ENCODE measurements at regions not wholly inside any gene's neighbourhood (a gene's known extent, or its start where the extent isn't known, plus 50 kb on each side); places are given as distances from the start of the nearest gene placed in this dataset.

GRCh38 chr5:111606194-111606593, 93.9 kb upstream of the STARD4 start:
- H3K27me3 Mint-ChIP-seq: no peaks in the 10 kb centered on the region
- DNase-seq (ENCODE audit: extremely low spot score, unreplicated experiment): no peak
- H3K36me3 Mint-ChIP-seq: peaks cover 3% of the 10 kb centered on the region
- no peak overlapping the region for H3K4me3 Mint-ChIP-seq
- H3K9me3 Mint-ChIP-seq: peaks cover 4% of the 10 kb centered on the region
- TF ChIP-seq, protein P1, sequence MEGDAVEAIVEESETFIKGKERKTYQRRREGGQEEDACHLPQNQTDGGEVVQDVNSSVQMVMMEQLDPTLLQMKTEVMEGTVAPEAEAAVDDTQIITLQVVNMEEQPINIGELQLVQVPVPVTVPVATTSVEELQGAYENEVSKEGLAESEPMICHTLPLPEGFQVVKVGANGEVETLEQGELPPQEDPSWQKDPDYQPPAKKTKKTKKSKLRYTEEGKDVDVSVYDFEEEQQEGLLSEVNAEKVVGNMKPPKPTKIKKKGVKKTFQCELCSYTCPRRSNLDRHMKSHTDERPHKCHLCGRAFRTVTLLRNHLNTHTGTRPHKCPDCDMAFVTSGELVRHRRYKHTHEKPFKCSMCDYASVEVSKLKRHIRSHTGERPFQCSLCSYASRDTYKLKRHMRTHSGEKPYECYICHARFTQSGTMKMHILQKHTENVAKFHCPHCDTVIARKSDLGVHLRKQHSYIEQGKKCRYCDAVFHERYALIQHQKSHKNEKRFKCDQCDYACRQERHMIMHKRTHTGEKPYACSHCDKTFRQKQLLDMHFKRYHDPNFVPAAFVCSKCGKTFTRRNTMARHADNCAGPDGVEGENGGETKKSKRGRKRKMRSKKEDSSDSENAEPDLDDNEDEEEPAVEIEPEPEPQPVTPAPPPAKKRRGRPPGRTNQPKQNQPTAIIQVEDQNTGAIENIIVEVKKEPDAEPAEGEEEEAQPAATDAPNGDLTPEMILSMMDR (conservative IDR thresholded peaks at IDR 0.05): no peak
- H3K27ac Mint-ChIP-seq: no peak overlapping the region
- peaks cover 15% of the 10 kb centered on the region for H3K4me1 Mint-ChIP-seq (ENCODE audit: unreplicated experiment)

GRCh38 chr5:111603446-111603827, 91.1 kb upstream of the STARD4 start:
- H3K27ac Mint-ChIP-seq: no peak overlapping the region
- H3K36me3 Mint-ChIP-seq: no peaks in the 10 kb centered on the region
- peaks cover 15% of the 10 kb centered on the region for H3K4me1 Mint-ChIP-seq (ENCODE audit: unreplicated experiment)
- no peaks in the 10 kb centered on the region for H3K9me3 Mint-ChIP-seq
- no peak overlapping the region for H3K4me3 Mint-ChIP-seq
- H3K27me3 Mint-ChIP-seq: peaks cover under 1% of the 10 kb centered on the region
- DNase-seq (ENCODE audit: extremely low spot score, unreplicated experiment): no peak
- TF ChIP-seq, protein P1 (conservative IDR thresholded peaks at IDR 0.05): no peak

- Mint-ChIP-seq H3K9me3 (no peaks in the 10 kb centered on the region), H3K36me3 (no peaks in the 10 kb centered on the region), H3K27me3 (peaks cover 6% of the 10 kb centered on the region), H3K4me3 (no peak overlapping the region), H3K27ac (no peak overlapping the region), H3K4me1 (ENCODE audit: unreplicated experiment) (peaks cover 15% of the 10 kb centered on the region)
- no peak for DNase-seq (ENCODE audit: extremely low spot score, unreplicated experiment)
- TF ChIP-seq, protein P1 (conservative IDR thresholded peaks at IDR 0.05): no peak
These were observed 90.6 kb upstream of the STARD4 start for GRCh38 chr5:111602817-111603445.

GRCh38 chr5:111598996-111599395, 86.7 kb upstream of the STARD4 start:
- peaks cover 15% of the 10 kb centered on the region for H3K4me1 Mint-ChIP-seq (ENCODE audit: unreplicated experiment)
- no peak overlapping the region for H3K4me3 Mint-ChIP-seq
- no peak overlapping the region for H3K27ac Mint-ChIP-seq
- no peaks in the 10 kb centered on the region for H3K36me3 Mint-ChIP-seq
- TF ChIP-seq, protein P1 (conservative IDR thresholded peaks at IDR 0.05): no peak
- H3K27me3 Mint-ChIP-seq: peaks cover 6% of the 10 kb centered on the region
- H3K9me3 Mint-ChIP-seq: no peaks in the 10 kb centered on the region
- no peak for DNase-seq (ENCODE audit: extremely low spot score, unreplicated experiment)

- DNase-seq (ENCODE audit: extremely low spot score, unreplicated experiment): no peak
- Mint-ChIP-seq H3K4me1 (ENCODE audit: unreplicated experiment) (peaks cover 4% of the 10 kb centered on the region), H3K27ac (no peak overlapping the region), H3K4me3 (no peak overlapping the region), H3K36me3 (no peaks in the 10 kb centered on the region), H3K9me3 (no peaks in the 10 kb centered on the region), H3K27me3 (peaks cover 10% of the 10 kb centered on the region)
- TF ChIP-seq, protein P1 (conservative IDR thresholded peaks at IDR 0.05): no peak
These were observed 85.2 kb upstream of the STARD4 start for GRCh38 chr5:111597491-111597890.

- no peak for DNase-seq (ENCODE audit: extremely low spot score, unreplicated experiment)
- H3K4me1 Mint-ChIP-seq (ENCODE audit: unreplicated experiment): no peaks in the 10 kb centered on the region
- H3K36me3 Mint-ChIP-seq: no peaks in the 10 kb centered on the region
- H3K27ac Mint-ChIP-seq: no peak overlapping the region
- no peak overlapping the region for H3K4me3 Mint-ChIP-seq
- TF ChIP-seq, protein P1 (conservative IDR thresholded peaks at IDR 0.05): no peak
- peaks cover 10% of the 10 kb centered on the region for H3K27me3 Mint-ChIP-seq
- H3K9me3 Mint-ChIP-seq: no peaks in the 10 kb centered on the region
These were observed 84.4 kb upstream of the STARD4 start for GRCh38 chr5:111596705-111597104.

Measured in type B pancreatic cell (in vitro differentiated cells).